Neural cell (in vitro differentiated cells): ENCODE measurements at regions not wholly inside any gene's neighbourhood (a gene's known extent, or its start where the extent isn't known, plus 50 kb on each side); places are given as distances from the start of the nearest gene placed in this dataset.

Experiments used
- H2AFZ ChIP-seq: fragments of 200-600, 300-800 bp; sonication (generic), shearing (Covaris generic); 2 replicates; pipeline ENCODE4 v1.6.0; 2014; ENCODE audit warnings: low read depth, mild to moderate bottlenecking, antibody characterized with exemption, low read length, moderate library complexity
- H3F3A ChIP-seq: fragments of 200-600 bp; shearing (Covaris generic); 2 replicates; pipeline ENCODE4 v1.6.1; 2016; ENCODE audit warnings: mild to moderate bottlenecking, moderate library complexity, mixed read lengths, antibody characterized with exemption, low read length; ENCODE audit not compliant: insufficient read depth, poor library complexity, severe bottlenecking
- H3K27ac ChIP-seq: fragments of 200-600, 300-800 bp; sonication (generic), shearing (Covaris generic); 2 replicates; pipeline ENCODE4 v1.5.1; 2014; ENCODE audit warnings: mild to moderate bottlenecking, low read length, moderate library complexity
- H3K27me3 ChIP-seq: fragments of 300-800, 200-600 bp; sonication (generic), shearing (Covaris generic); 2 replicates; pipeline ENCODE4 v1.6.0; 2014; ENCODE audit warnings: mild to moderate bottlenecking, low read depth, low read length, moderate library complexity; ENCODE audit not compliant: insufficient read depth
- H3K36me3 ChIP-seq: fragments of 300-800, 200-600 bp; sonication (generic), shearing (Covaris generic); 2 replicates; pipeline ENCODE4 v1.5.1; 2014; ENCODE audit warnings: mild to moderate bottlenecking, antibody characterized with exemption, low read length, moderate library complexity; ENCODE audit not compliant: insufficient read depth
- H3K4me2 ChIP-seq: fragments of 300-800, 200-600 bp; sonication (generic), shearing (Covaris generic); 2 replicates; pipeline ENCODE4 v1.6.0; 2014; ENCODE audit warnings: mild to moderate bottlenecking, low read length
- H3K4me3 ChIP-seq: fragments of 300-800, 200-600 bp; sonication (generic), shearing (Covaris generic); 2 replicates; pipeline ENCODE4 v1.5.1; 2014; ENCODE audit warnings: mild to moderate bottlenecking, low read length, moderate library complexity
- H3K79me2 ChIP-seq: fragments of 200-600 bp; shearing (Covaris generic); replicated peaks from 2 replicates; pipeline ENCODE4 v1.6.0; 2014; ENCODE audit warnings: mild to moderate bottlenecking, low read length, moderate library complexity; ENCODE audit not compliant: insufficient read depth
- H3K9ac ChIP-seq: fragments of 300-800, 200-600 bp; sonication (generic), shearing (Covaris generic); 2 replicates; pipeline ENCODE4 v1.6.1; 2016; ENCODE audit warnings: mild to moderate bottlenecking, low read length, mixed read lengths
- H3K9me2 ChIP-seq: fragments of 200-600 bp; shearing (Covaris generic); 2 replicates; pipeline ENCODE4 v1.6.1; 2016; ENCODE audit warnings: mild to moderate bottlenecking, low read length, mixed read lengths; ENCODE audit not compliant: insufficient read depth
- H3K9me3 ChIP-seq: fragments of 200-600, 300-800 bp; sonication (generic), shearing (Covaris generic); 2 replicates; pipeline ENCODE4 v1.6.1; 2016; ENCODE audit warnings: mild to moderate bottlenecking, mixed run types, low read length, moderate library complexity, mixed read lengths
- H4K20me1 ChIP-seq: fragments of 200-600 bp; shearing (Covaris generic); 2 replicates; pipeline ENCODE4 v1.6.1; 2016; ENCODE audit warnings: mild to moderate bottlenecking, mixed run types; ENCODE audit not compliant: insufficient read depth
- EP300 ChIP-seq: fragments of 450-650 bp; conservative IDR thresholded peaks from 2 replicates; pipeline ENCODE4 v1.6.1; 2014; ENCODE audit warnings: antibody characterized with exemption, mild to moderate bottlenecking, moderate library complexity; ENCODE audit not compliant: poor library complexity, severe bottlenecking
- EZH2 ChIP-seq: fragments of 200-600, 300-800 bp; shearing (Covaris generic), sonication (generic); IDR thresholded peaks from 2 replicates; pipeline ENCODE4 v1.6.1; 2014; ENCODE audit warnings: antibody characterized with exemption, low read length, borderline replicate concordance, mild to moderate bottlenecking; ENCODE audit not compliant: insufficient read depth, poor library complexity, severe bottlenecking
- MXI1 ChIP-seq: fragments of 450-650 bp; conservative IDR thresholded peaks from 2 replicates; pipeline ENCODE4 v1.6.1; 2014; ENCODE audit warnings: antibody characterized with exemption, mild to moderate bottlenecking; ENCODE audit not compliant: poor library complexity, severe bottlenecking
- POLR2AphosphoS5 ChIP-seq: IDR thresholded peaks from 2 replicates; pipeline ENCODE4 v1.6.1; 2012
- RAD21 ChIP-seq: fragments of 450-650 bp; conservative IDR thresholded peaks from 2 replicates; pipeline ENCODE4 v1.6.1; 2014; ENCODE audit warnings: antibody characterized with exemption, mild to moderate bottlenecking, moderate library complexity
- REST ChIP-seq: IDR thresholded peaks from 2 replicates; pipeline ENCODE4 v1.6.1; 2012; ENCODE audit warnings: borderline replicate concordance
- SMC3 ChIP-seq: fragments of 450-650 bp; conservative IDR thresholded peaks from 2 replicates; pipeline ENCODE4 v1.6.1; 2014; ENCODE audit warnings: antibody characterized with exemption, mild to moderate bottlenecking, moderate library complexity; ENCODE audit not compliant: poor library complexity
- TAF1 ChIP-seq: IDR thresholded peaks from 2 replicates; pipeline ENCODE4 v1.6.1; 2012; ENCODE audit warnings: low read depth
- TF ChIP-seq, protein P1 (sequence below): fragments of 450-650 bp; IDR thresholded peaks from 2 replicates; pipeline ENCODE4 v1.5.1; 2014; ENCODE audit warnings: antibody characterized with exemption, mild to moderate bottlenecking, moderate library complexity; ENCODE audit not compliant: poor library complexity, severe bottlenecking

- H3K9me3 ChIP-seq = no peaks in the 10 kb centered on the region
- H3K79me2 ChIP-seq = no peaks in the 10 kb centered on the region
- TF ChIP-seq TAF1 (no peak), POLR2AphosphoS5 (no peak), EZH2 (no peak), EP300 (no peak)
- TF ChIP-seq, protein P1, sequence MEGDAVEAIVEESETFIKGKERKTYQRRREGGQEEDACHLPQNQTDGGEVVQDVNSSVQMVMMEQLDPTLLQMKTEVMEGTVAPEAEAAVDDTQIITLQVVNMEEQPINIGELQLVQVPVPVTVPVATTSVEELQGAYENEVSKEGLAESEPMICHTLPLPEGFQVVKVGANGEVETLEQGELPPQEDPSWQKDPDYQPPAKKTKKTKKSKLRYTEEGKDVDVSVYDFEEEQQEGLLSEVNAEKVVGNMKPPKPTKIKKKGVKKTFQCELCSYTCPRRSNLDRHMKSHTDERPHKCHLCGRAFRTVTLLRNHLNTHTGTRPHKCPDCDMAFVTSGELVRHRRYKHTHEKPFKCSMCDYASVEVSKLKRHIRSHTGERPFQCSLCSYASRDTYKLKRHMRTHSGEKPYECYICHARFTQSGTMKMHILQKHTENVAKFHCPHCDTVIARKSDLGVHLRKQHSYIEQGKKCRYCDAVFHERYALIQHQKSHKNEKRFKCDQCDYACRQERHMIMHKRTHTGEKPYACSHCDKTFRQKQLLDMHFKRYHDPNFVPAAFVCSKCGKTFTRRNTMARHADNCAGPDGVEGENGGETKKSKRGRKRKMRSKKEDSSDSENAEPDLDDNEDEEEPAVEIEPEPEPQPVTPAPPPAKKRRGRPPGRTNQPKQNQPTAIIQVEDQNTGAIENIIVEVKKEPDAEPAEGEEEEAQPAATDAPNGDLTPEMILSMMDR = no peak
- H3F3A ChIP-seq = no peaks in the 10 kb centered on the region
- no peak overlapping the region for H2AFZ ChIP-seq
- no peaks in the 10 kb centered on the region for H3K27me3 ChIP-seq
- no peak overlapping the region for H3K4me3 ChIP-seq
- H4K20me1 ChIP-seq = no peaks in the 10 kb centered on the region
- no peaks in the 10 kb centered on the region for H3K9me2 ChIP-seq
- no peaks in the 10 kb centered on the region for H3K36me3 ChIP-seq
- no peak overlapping the region for H3K4me2 ChIP-seq
- H3K27ac ChIP-seq = no peak overlapping the region
- no peak overlapping the region for H3K9ac ChIP-seq
These were observed 440.0 kb downstream of the RFC3 start for GRCh38 chr13:34257966-34258365.

DNA sequence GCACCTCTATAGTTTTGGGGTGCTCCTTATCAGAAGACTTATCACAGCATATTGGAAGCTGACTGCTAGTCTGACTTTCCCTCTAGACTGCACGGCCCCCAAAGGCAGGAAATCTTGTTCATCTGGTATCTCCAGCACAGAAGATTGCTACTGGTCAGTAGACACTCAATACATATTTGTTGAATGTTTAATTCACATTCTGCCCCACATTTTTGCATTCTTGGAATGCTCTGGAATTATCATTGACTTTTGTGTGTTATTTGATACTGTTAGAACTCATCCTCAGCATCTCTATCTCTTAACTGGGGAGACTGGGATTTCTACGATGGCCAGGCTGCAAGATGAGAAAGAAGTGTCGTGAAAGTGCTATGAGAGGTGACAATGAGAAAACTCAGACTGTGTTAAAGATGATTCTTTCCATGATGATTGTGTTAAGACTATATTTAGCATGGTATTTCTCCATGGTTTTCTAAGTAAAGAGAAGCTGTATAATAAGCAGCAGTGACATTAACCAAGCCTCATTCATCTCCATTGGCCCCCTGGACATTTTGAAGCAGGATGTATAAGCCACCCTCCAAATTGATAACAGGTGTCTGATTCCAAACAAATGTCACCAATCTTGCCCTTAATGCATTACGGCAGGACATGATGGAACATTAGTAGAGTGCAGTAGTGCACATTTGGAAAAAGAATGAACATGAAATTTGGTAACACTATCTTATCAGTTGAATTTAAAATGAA lies 440.9 kb downstream of the RFC3 start:
- H4K20me1 ChIP-seq = no peaks in the 10 kb centered on the region
- no peaks in the 10 kb centered on the region for H3K36me3 ChIP-seq
- H3K79me2 ChIP-seq = no peaks in the 10 kb centered on the region
- no peak overlapping the region for H2AFZ ChIP-seq
- H3K27me3 ChIP-seq = no peaks in the 10 kb centered on the region
- TF ChIP-seq TAF1 (no peak), EP300 (no peak), EZH2 (no peak), REST (no peak), SMC3 (no peak), POLR2AphosphoS5 (no peak), RAD21 (no peak), MXI1 (no peak)
- TF ChIP-seq, protein P1 = no peak
- no peak overlapping the region for H3K4me3 ChIP-seq
- no peaks in the 10 kb centered on the region for H3K9me2 ChIP-seq
- no peak overlapping the region for H3K4me2 ChIP-seq
- no peaks in the 10 kb centered on the region for H3K9me3 ChIP-seq
- no peaks in the 10 kb centered on the region for H3F3A ChIP-seq
- H3K9ac ChIP-seq = no peak overlapping the region
- no peak overlapping the region for H3K27ac ChIP-seq
